ENCODE measurements at regions not wholly inside any gene's neighbourhood (a gene's known extent, or its start where the extent isn't known, plus 50 kb on each side); places are given as distances from the start of the nearest gene placed in this dataset.

DNA sequence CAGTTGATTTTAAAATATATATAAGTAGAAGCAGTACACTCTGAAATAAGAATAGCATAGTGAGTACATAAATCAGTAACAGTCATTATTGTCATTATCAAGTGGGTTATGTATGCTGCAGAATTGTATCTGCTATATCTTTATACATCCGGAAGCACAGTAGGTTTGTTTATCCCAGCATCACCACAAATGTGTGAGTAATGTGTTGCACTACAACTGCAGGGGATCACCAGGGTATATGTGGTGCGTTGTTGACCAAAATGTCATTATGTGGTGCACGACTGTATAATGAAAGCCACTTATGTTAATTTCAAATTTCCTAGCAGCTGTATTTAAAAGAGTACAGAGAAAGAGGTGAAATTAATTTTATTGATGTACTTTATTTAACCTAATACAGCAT, 87.7 kb upstream of the GADD45A start (continued):
- no peak for TF ChIP-seq SMAD3 (CRISPR knock-in tag; IDR thresholded peaks at IDR 0.05; ENCODE audit: borderline replicate concordance)

DNA sequence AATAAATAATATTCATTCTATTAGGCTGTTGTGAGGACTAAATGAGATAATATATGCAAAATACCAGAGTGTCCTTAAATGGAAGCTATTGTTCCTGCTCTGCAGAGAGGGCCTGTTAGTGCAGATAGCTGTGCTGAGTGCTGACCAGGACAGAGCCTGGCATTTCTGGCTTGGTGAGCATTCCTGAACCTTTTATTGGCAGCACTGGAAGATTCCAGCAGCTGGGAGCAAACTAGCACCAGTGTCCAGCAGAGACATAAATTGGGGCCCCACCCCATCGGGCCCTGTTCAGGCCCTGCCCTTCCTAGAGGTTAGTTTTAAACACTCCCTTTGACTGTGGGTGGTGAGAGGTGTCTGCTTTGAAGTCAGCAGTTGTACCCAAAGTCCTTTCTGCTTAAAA, 85.9 kb upstream of the GADD45A start:
- H3K9me3 Mint-ChIP-seq, result peaks cover 5% of the 10 kb centered on the region

More for the DNA sequence above, 85.9 kb upstream of the GADD45A start:
- H3K36me3 Mint-ChIP-seq, result peaks cover 2% of the 10 kb centered on the region; the same call in 1 of the 2 replicates
- H3K4me3 Mint-ChIP-seq, result no peak overlapping the region
- no peak for TF ChIP-seq PREB (CRISPR knock-in tag; IDR thresholded peaks at IDR 0.05; ENCODE audit: borderline replicate concordance)
- TF ChIP-seq ATF2 (CRISPR knock-in tag; IDR thresholded peaks at IDR 0.05; ENCODE audit: borderline replicate concordance, low read depth), result no peak
- TF ChIP-seq, protein P1, sequence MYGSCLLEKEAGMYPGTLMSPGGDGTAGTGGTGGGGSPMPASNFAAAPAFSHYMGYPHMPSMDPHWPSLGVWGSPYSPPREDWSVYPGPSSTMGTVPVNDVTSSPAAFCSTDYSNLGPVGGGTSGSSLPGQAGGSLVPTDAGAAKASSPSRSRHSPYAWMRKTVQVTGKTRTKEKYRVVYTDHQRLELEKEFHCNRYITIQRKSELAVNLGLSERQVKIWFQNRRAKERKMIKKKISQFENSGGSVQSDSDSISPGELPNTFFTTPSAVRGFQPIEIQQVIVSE (CRISPR knock-in tag; IDR thresholded peaks at IDR 0.05; ENCODE audit: borderline replicate concordance), result no peak
- no peak for TF ChIP-seq JUN (CRISPR knock-in tag; IDR thresholded peaks at IDR 0.05)
- no peak for TF ChIP-seq ZNF232 (CRISPR knock-in tag; IDR thresholded peaks at IDR 0.05)
- TF ChIP-seq, protein P2, sequence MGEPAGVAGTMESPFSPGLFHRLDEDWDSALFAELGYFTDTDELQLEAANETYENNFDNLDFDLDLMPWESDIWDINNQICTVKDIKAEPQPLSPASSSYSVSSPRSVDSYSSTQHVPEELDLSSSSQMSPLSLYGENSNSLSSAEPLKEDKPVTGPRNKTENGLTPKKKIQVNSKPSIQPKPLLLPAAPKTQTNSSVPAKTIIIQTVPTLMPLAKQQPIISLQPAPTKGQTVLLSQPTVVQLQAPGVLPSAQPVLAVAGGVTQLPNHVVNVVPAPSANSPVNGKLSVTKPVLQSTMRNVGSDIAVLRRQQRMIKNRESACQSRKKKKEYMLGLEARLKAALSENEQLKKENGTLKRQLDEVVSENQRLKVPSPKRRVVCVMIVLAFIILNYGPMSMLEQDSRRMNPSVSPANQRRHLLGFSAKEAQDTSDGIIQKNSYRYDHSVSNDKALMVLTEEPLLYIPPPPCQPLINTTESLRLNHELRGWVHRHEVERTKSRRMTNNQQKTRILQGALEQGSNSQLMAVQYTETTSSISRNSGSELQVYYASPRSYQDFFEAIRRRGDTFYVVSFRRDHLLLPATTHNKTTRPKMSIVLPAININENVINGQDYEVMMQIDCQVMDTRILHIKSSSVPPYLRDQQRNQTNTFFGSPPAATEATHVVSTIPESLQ (CRISPR knock-in tag; IDR thresholded peaks at IDR 0.05), result no peak
- no peak for TF ChIP-seq MXD4 (CRISPR knock-in tag; IDR thresholded peaks at IDR 0.05; ENCODE audit: borderline replicate concordance)
- TF ChIP-seq, protein P3, sequence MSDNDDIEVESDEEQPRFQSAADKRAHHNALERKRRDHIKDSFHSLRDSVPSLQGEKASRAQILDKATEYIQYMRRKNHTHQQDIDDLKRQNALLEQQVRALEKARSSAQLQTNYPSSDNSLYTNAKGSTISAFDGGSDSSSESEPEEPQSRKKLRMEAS (CRISPR knock-in tag; IDR thresholded peaks at IDR 0.05), result no peak
- TF ChIP-seq IRF2 (CRISPR knock-in tag; IDR thresholded peaks at IDR 0.05; ENCODE audit: borderline replicate concordance, low read depth), result no peak
- no peak for TF ChIP-seq ZNF263 (CRISPR knock-in tag; IDR thresholded peaks at IDR 0.05; ENCODE audit: low read depth)
- TF ChIP-seq, protein P4, sequence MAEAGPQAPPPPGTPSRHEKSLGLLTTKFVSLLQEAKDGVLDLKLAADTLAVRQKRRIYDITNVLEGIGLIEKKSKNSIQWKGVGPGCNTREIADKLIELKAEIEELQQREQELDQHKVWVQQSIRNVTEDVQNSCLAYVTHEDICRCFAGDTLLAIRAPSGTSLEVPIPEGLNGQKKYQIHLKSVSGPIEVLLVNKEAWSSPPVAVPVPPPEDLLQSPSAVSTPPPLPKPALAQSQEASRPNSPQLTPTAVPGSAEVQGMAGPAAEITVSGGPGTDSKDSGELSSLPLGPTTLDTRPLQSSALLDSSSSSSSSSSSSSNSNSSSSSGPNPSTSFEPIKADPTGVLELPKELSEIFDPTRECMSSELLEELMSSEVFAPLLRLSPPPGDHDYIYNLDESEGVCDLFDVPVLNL (CRISPR knock-in tag; IDR thresholded peaks at IDR 0.05; ENCODE audit: borderline replicate concordance, low read depth), result no peak
- TF ChIP-seq, protein P5, sequence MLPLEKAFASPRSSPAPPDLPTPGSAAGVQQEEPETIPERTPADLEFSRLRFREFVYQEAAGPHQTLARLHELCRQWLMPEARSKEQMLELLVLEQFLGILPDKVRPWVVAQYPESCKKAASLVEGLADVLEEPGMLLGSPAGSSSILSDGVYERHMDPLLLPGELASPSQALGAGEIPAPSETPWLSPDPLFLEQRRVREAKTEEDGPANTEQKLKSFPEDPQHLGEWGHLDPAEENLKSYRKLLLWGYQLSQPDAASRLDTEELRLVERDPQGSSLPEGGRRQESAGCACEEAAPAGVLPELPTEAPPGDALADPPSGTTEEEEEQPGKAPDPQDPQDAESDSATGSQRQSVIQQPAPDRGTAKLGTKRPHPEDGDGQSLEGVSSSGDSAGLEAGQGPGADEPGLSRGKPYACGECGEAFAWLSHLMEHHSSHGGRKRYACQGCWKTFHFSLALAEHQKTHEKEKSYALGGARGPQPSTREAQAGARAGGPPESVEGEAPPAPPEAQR (CRISPR knock-in tag; IDR thresholded peaks at IDR 0.05), result no peak
- TF ChIP-seq RORB (CRISPR knock-in tag; IDR thresholded peaks at IDR 0.05), result no peak
- TF ChIP-seq TEAD4 (CRISPR knock-in tag; IDR thresholded peaks at IDR 0.05), result no peak
- no peak for TF ChIP-seq ESRRA (CRISPR knock-in tag; IDR thresholded peaks at IDR 0.05; ENCODE audit: borderline replicate concordance)
- peaks cover 17% of the 10 kb centered on the region for H3K4me1 Mint-ChIP-seq
- ChIA-PET CTCF (interaction anchor here (0.7 kb wide), 1 partner anchor 67 kb away, joined by 4 read pairs; no protein-coding TSS in a partner anchor), POLR2A (no interaction called here)
- ATAC-seq (no peak), DNase-seq (ENCODE audit: low spot score) (no peak)
- no peaks in the 10 kb centered on the region for H3K27me3 Mint-ChIP-seq (ENCODE audit: low read depth)
- H3K27ac Mint-ChIP-seq, result no peak overlapping the region
